Testis (tissue), 2 donors: ENCODE measurements at regions not wholly inside any gene's neighbourhood (a gene's known extent, or its start where the extent isn't known, plus 50 kb on each side); places are given as distances from the start of the nearest gene placed in this dataset.

Source experiments
- DNase-seq: peaks from one replicate; pipeline ENCODE4 v3.0.0-alpha.2; 2019
- H3K27ac ChIP-seq, 2 donors: fragments of 200-600 bp; sonication (generic); one replicate each; pipeline ENCODE4 v1.5.1; 2019
- H3K27me3 ChIP-seq: fragments of 200-600 bp; sonication (generic); one replicate; pipeline ENCODE4 v1.5.1; 2019
- H3K36me3 ChIP-seq: fragments of 200-600 bp; sonication (generic); one replicate; pipeline ENCODE4 v1.5.1; 2017; ENCODE audit warnings: low read depth; ENCODE audit errors: missing control alignments
- H3K4me1 ChIP-seq: fragments of 200-600 bp; sonication (generic); one replicate; pipeline ENCODE4 v1.5.1; 2019
- H3K4me3 ChIP-seq, 2 donors: fragments of 200-600 bp; sonication (generic); one replicate each; pipeline ENCODE4 v1.5.1; 2017 to 2019
- H3K9me3 ChIP-seq: fragments of 200-600 bp; sonication (generic); one replicate; pipeline ENCODE4 v1.5.1; 2017
- POLR2A ChIP-seq: fragments of 450-650 bp; IDR thresholded peaks from one replicate; pipeline ENCODE4 v1.6.1; 2017; ENCODE audit warnings: antibody characterized with exemption, mild to moderate bottlenecking, moderate library complexity
- WGBS, 2 donors: methylation state at CpG; one replicate each; pipeline ENCODE4 v1.1.5; 2018; 5-methylcytosine and 5-hydroxymethylcytosine counted together
- intact Hi-C: fragments of 100-400 bp; cut with DNase I; formaldehyde crosslinking; loops from one replicate; pipeline ENCODE4 v1.15.1; 2023; ENCODE audit warnings: low total_unique reads
- TF ChIP-seq, protein P1 (sequence below), 3 experiments: fragments of 450-650 bp in 2 of 3; fragments of 200-600 bp in 1 of 3; sonication (generic) in 1 of 3; IDR thresholded peaks; one replicate each; pipeline ENCODE4 v1.5.1; 2016 to 2019; ENCODE audit warnings: antibody characterized with exemption in 3 of 3, mild to moderate bottlenecking in 2 of 3, moderate library complexity in 1 of 3

DNA sequence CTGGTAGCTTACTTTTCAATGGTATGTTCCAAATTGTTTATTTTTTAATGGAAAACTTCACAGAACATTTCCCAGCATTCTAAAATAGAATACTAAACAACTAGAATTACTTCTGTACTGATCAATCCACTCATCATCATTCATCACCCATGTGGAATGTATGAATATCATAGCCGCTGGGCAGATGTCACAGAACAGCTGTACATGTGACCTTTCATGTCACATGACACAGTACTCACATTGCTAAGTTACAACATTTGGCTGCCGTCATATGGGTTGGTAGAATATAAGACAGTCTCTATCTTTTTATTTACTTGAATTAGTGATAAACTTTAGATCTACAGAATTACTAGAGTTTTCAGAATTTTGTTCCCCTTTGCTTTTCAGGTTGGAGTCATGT is 387.6 kb downstream of the ZEB2 start:
- WGBS, 2 donors = 96 to 98% methylated on average over 2 of the region's 2 CpGs
- Histone ChIP-seq H3K9me3 (no peaks in the 10 kb centered on the region), H3K27ac (no peak overlapping the region), H3K4me3 (no peak overlapping the region), H3K36me3 (no peaks in the 10 kb centered on the region), H3K27me3 (no peaks in the 10 kb centered on the region), H3K4me1 (no peaks in the 10 kb centered on the region)
- no peak for DNase-seq
- TF ChIP-seq, protein P1, sequence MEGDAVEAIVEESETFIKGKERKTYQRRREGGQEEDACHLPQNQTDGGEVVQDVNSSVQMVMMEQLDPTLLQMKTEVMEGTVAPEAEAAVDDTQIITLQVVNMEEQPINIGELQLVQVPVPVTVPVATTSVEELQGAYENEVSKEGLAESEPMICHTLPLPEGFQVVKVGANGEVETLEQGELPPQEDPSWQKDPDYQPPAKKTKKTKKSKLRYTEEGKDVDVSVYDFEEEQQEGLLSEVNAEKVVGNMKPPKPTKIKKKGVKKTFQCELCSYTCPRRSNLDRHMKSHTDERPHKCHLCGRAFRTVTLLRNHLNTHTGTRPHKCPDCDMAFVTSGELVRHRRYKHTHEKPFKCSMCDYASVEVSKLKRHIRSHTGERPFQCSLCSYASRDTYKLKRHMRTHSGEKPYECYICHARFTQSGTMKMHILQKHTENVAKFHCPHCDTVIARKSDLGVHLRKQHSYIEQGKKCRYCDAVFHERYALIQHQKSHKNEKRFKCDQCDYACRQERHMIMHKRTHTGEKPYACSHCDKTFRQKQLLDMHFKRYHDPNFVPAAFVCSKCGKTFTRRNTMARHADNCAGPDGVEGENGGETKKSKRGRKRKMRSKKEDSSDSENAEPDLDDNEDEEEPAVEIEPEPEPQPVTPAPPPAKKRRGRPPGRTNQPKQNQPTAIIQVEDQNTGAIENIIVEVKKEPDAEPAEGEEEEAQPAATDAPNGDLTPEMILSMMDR (IDR thresholded peaks at IDR 0.05) = no peak
- no peak for TF ChIP-seq POLR2A
- intact Hi-C loops = no loop called here

DNA sequence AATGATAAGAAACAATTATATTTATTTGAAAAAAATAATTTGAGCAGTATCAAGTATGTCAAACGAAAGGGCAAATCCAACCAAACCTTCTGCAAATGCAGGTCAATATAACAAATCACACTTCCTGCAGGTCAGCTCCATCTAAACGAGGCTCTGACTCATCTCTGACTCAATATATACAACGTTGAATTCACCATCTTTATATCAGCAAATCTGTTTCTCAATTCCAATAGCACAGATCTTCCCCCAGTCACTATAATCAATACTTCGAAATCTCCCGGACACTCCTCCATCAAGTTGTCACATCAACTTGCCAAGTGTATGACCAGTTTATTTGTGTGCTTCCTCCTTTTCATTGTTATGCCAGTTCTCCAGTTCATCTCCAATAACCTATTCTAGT is 388.9 kb downstream of the ZEB2 start:
- 89 to 90% methylated on average over 5 of the region's 5 CpGs for WGBS, 2 donors
- no peak for TF ChIP-seq POLR2A
- TF ChIP-seq, protein P1 (IDR thresholded peaks at IDR 0.05) = no peak
- Histone ChIP-seq H3K27me3 (no peaks in the 10 kb centered on the region), H3K27ac (no peak overlapping the region), H3K4me1 (no peaks in the 10 kb centered on the region), H3K36me3 (no peaks in the 10 kb centered on the region), H3K9me3 (no peaks in the 10 kb centered on the region), H3K4me3 (no peak overlapping the region)
- DNase-seq = no peak
- intact Hi-C loops = no loop called here

DNA sequence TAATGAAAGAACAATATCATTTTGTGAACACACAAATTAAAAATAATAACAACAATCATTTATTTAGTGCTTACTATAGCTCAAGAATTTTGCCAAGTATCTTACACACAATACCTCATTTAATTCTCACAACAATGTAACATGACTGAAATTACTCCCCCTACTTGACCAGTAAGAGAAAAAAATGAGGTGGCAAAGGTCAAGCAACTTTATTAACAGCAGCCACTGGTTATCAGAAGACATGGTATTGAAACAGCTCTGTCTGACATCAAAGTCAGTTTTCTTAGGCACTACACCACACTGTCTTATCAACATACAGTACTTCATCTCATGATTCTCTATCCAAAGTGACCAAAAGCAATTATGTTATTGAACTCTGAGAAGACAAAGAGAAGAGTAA is 389.4 kb downstream of the ZEB2 start:
- Histone ChIP-seq H3K27me3 (no peaks in the 10 kb centered on the region), H3K4me1 (no peaks in the 10 kb centered on the region), H3K4me3 (no peak overlapping the region), H3K36me3 (no peaks in the 10 kb centered on the region), H3K27ac (no peak overlapping the region), H3K9me3 (no peaks in the 10 kb centered on the region)
- intact Hi-C loops = no loop called here
- TF ChIP-seq POLR2A = no peak
- TF ChIP-seq, protein P1 (IDR thresholded peaks at IDR 0.05) = no peak
- DNase-seq = no peak

DNA sequence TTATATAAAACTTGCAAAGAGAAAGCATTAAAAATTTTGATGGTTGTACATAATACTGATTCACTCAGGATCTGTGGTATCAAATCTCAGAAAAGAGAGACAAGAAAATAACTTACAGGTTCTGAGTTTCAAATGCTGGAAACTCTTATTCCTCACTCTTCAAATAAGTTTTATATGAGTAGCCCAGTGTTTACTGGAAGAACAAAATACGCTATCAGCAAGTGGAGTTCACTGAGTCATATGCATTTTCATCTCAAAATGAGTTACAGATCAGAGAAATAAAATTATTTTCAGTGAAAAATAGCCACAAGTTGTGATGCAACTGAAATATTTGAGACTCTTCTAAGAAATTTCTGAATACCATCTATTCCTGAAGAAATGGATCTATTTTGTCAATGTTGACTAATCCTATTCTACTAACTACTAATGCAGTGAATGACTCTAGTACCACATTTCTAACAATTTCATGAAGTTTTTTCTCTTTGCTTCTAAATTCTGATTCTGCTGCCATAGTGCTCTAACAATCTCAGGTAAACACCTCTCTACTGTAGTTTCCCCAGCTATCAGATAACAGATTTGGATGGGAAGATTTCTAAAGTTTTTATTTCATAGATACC is 391.7 kb downstream of the ZEB2 start:
- Histone ChIP-seq H3K27me3 (no peaks in the 10 kb centered on the region), H3K4me1 (no peaks in the 10 kb centered on the region), H3K36me3 (no peaks in the 10 kb centered on the region), H3K4me3 (no peak overlapping the region), H3K9me3 (no peaks in the 10 kb centered on the region), H3K27ac (no peak overlapping the region)
- DNase-seq = no peak
- intact Hi-C loops = no loop called here
- no peak for TF ChIP-seq POLR2A
- TF ChIP-seq, protein P1 (IDR thresholded peaks at IDR 0.05) = no peak
- 97 to 100% methylated on average over 1 of the region's 1 CpG for WGBS, 2 donors

DNA sequence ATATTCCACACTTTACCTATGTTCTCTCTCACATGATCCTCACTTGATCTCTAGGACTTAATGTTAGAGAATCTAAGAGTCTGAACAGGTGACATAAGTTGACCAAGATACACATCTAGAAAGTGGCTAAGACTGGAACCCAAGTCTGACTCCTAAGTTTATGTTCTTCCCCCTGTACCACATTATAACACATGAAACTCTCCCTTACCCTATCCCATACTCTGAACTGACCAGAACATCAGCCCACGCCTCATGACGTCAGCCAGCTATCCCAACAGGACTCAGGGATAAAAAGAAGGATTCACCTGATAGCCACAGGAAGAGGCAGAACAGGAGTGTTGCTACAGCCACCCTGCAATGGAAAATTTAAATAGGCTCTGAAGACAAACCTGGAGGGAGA is 392.2 kb downstream of the ZEB2 start:
- TF ChIP-seq POLR2A = no peak
- TF ChIP-seq, protein P1 (IDR thresholded peaks at IDR 0.05) = no peak
- Histone ChIP-seq H3K36me3 (no peaks in the 10 kb centered on the region), H3K4me1 (no peaks in the 10 kb centered on the region), H3K9me3 (no peaks in the 10 kb centered on the region), H3K27me3 (no peaks in the 10 kb centered on the region), H3K4me3 (no peak overlapping the region), H3K27ac (no peak overlapping the region)
- 92 to 93% methylated on average over 2 of the region's 2 CpGs for WGBS, 2 donors
- no peak for DNase-seq
- intact Hi-C loops = no loop called here
